OCI-LY3 (cell line): ENCODE measurements at regions not wholly inside any gene's neighbourhood (a gene's known extent, or its start where the extent isn't known, plus 50 kb on each side); places are given as distances from the start of the nearest gene placed in this dataset.

ENCODE experiments used
- H2AFZ ChIP-seq: fragments of 200-600, 300-600 bp; shearing (Covaris generic); 2 replicates; pipeline ENCODE4 v1.6.0; 2014; ENCODE audit warnings: antibody characterized with exemption, low read depth, low read length
- H3K27ac ChIP-seq: fragments of 200-600, 300-600 bp; sonication (generic); 2 replicates; pipeline ENCODE4 v1.5.1; 2014; ENCODE audit warnings: mild to moderate bottlenecking, low read length, moderate library complexity, mixed read lengths
- H3K27me3 ChIP-seq: fragments of 200-600, 300-600 bp; sonication (generic); 2 replicates; pipeline ENCODE4 v1.6.1; 2014; ENCODE audit warnings: low read depth, low read length, mixed read lengths
- H3K36me3 ChIP-seq: fragments of 200-600, 300-600 bp; sonication (generic); replicated peaks from 2 replicates; pipeline ENCODE3; 2014; ENCODE audit warnings: low read depth, low read length, mixed read lengths
- H3K4me1 ChIP-seq: fragments of 300-600, 200-600 bp; sonication (generic); 2 replicates; pipeline ENCODE4 v1.6.1; 2014; ENCODE audit warnings: low read length, mixed read lengths
- H3K4me2 ChIP-seq: fragments of 200-600, 300-600 bp; sonication (generic); 2 replicates; pipeline ENCODE4 v1.6.1; 2014; ENCODE audit warnings: low read length, mixed read lengths
- H3K4me3 ChIP-seq: fragments of 300-600, 200-600 bp; sonication (generic); 2 replicates; pipeline ENCODE4 v1.5.1; 2014; ENCODE audit warnings: antibody characterized with exemption, mild to moderate bottlenecking, low read length, moderate library complexity
- H3K79me2 ChIP-seq: fragments of 300-600, 200-600 bp; shearing (Covaris generic); 2 replicates; pipeline ENCODE4 v1.6.1; 2014; ENCODE audit warnings: mild to moderate bottlenecking, low read length, mixed read lengths
- H3K9ac ChIP-seq: fragments of 300-600, 200-600 bp; shearing (Covaris generic); 2 replicates; pipeline ENCODE4 v1.6.0; 2014; ENCODE audit warnings: mild to moderate bottlenecking, low read length, moderate library complexity
- H3K9me3 ChIP-seq: fragments of 200-600, 300-600 bp; shearing (Covaris generic); 2 replicates; pipeline ENCODE4 v1.6.1; 2014; ENCODE audit warnings: low read length, mixed read lengths; ENCODE audit not compliant: insufficient read depth
- H4K20me1 ChIP-seq: fragments of 200-600, 300-600 bp; sonication (generic); 2 replicates; pipeline ENCODE4 v1.6.1; 2016; ENCODE audit warnings: low read length, mixed read lengths; ENCODE audit not compliant: insufficient read depth
- CTCF ChIP-seq: fragments of 200-600, 300-600 bp; sonication (generic); IDR thresholded peaks from 2 replicates; pipeline ENCODE4 v1.5.1; 2014; ENCODE audit warnings: antibody characterized with exemption, low read length, low read depth
- EZH2phosphoT487 ChIP-seq: fragments of 200-600 bp; shearing (Covaris generic); IDR thresholded peaks from 2 replicates; pipeline ENCODE4 v1.6.1; 2018; ENCODE audit warnings: antibody characterized with exemption, mixed run types, low read depth

- Histone ChIP-seq H3K79me2 (no peaks in the 10 kb centered on the region), H2AFZ (no peak overlapping the region), H3K9ac (no peak overlapping the region), H3K4me3 (no peak overlapping the region), H4K20me1 (no peaks in the 10 kb centered on the region), H3K27ac (no peak overlapping the region), H3K9me3 (no peaks in the 10 kb centered on the region), H3K4me2 (no peak overlapping the region), H3K27me3 (peaks cover 4% of the 10 kb centered on the region; the same call in 1 of the 2 replicates), H3K36me3 (no peaks in the 10 kb centered on the region), H3K4me1 (no peaks in the 10 kb centered on the region)
- no peak for TF ChIP-seq CTCF
- no peak for TF ChIP-seq EZH2phosphoT487
Measured at GRCh38 chr1:38623529-38623928, 236.0 kb downstream of the RRAGC start.

GRCh38 chr1:38622197-38622596, 237.4 kb downstream of the RRAGC start:
- Histone ChIP-seq H3K79me2 (no peaks in the 10 kb centered on the region), H3K4me3 (no peak overlapping the region), H3K36me3 (no peaks in the 10 kb centered on the region), H3K9me3 (no peaks in the 10 kb centered on the region), H3K9ac (no peak overlapping the region), H3K27me3 (no peaks in the 10 kb centered on the region), H3K4me1 (no peaks in the 10 kb centered on the region), H4K20me1 (no peaks in the 10 kb centered on the region), H3K27ac (no peak overlapping the region), H2AFZ (no peak overlapping the region), H3K4me2 (no peak overlapping the region)
- TF ChIP-seq CTCF (no peak), EZH2phosphoT487 (no peak)

- Histone ChIP-seq H3K4me2 (no peak overlapping the region), H3K9ac (no peak overlapping the region), H3K79me2 (no peaks in the 10 kb centered on the region), H3K4me1 (no peaks in the 10 kb centered on the region), H3K36me3 (no peaks in the 10 kb centered on the region), H3K27ac (no peak overlapping the region), H3K27me3 (no peaks in the 10 kb centered on the region), H2AFZ (no peak overlapping the region), H4K20me1 (no peaks in the 10 kb centered on the region), H3K9me3 (no peaks in the 10 kb centered on the region), H3K4me3 (no peak overlapping the region)
- TF ChIP-seq EZH2phosphoT487 (no peak), CTCF (no peak)
Measured at GRCh38 chr1:38616846-38617245, 242.7 kb downstream of the RRAGC start.

GRCh38 chr1:38615680-38616079, 243.9 kb downstream of the RRAGC start:
- TF ChIP-seq CTCF: peak; percentile 34; the same call in 1 of the 2 replicates
- no peak for TF ChIP-seq EZH2phosphoT487
- Histone ChIP-seq H3K27ac (no peak overlapping the region), H3K4me2 (no peak overlapping the region), H3K27me3 (no peaks in the 10 kb centered on the region), H3K9ac (no peak overlapping the region), H4K20me1 (no peaks in the 10 kb centered on the region), H3K79me2 (no peaks in the 10 kb centered on the region), H3K4me3 (no peak overlapping the region), H3K4me1 (no peaks in the 10 kb centered on the region), H2AFZ (no peak overlapping the region), H3K9me3 (no peaks in the 10 kb centered on the region), H3K36me3 (no peaks in the 10 kb centered on the region)
